Gastrocnemius medialis (tissue), 4 donors: ENCODE measurements at regions not wholly inside any gene's neighbourhood (a gene's known extent, or its start where the extent isn't known, plus 50 kb on each side); places are given as distances from the start of the nearest gene placed in this dataset.

Experiments used
- ATAC-seq, 2 donors: fragments of 150-250 bp; one replicate each; pipeline ENCODE4 v1.9.1; 2016
- DNase-seq, 2 donors: peaks; one replicate each; pipeline ENCODE4 v3.0.0-alpha.2; 2019
- H3K27ac ChIP-seq, 4 donors: fragments of 200-600 bp; sonication (generic); 1 replicate in 1 of 4; 2 replicates in 3 of 4; pipeline ENCODE4 v1.5.1; 2016 to 2018; ENCODE audit warnings: mild to moderate bottlenecking in 2 of 4, moderate library complexity in 1 of 4
- H3K27me3 ChIP-seq, 3 donors: fragments of 200-600 bp; sonication (generic) in 2 of 3; 1 replicate in 1 of 3; 2 replicates in 2 of 3; pipeline versions ENCODE4 v1.5.1 to v1.6.0; 2016 to 2019; ENCODE audit warnings: mild to moderate bottlenecking in 1 of 3, moderate library complexity in 1 of 3
- H3K36me3 ChIP-seq, 2 donors: fragments of 200-600 bp; sonication (generic) in 1 of 2; one replicate each; pipeline ENCODE4 v1.5.1; 2017 to 2018
- H3K4me1 ChIP-seq, 2 donors: fragments of 200-600 bp; sonication (generic) in 1 of 2; one replicate each; pipeline ENCODE4 v1.5.1; 2016 to 2017; ENCODE audit warnings: mild to moderate bottlenecking in 2 of 2
- H3K4me3 ChIP-seq, 4 donors: fragments of 200-600 bp; sonication (generic) in 3 of 4; 1 replicate in 1 of 4; 2 replicates in 3 of 4; pipeline ENCODE4 v1.5.1; 2016 to 2019; ENCODE audit warnings: mild to moderate bottlenecking in 2 of 4
- H3K9me3 ChIP-seq, 3 donors: fragments of 200-600 bp; sonication (generic) in 2 of 3; 1 replicate in 1 of 3; 2 replicates in 2 of 3; pipeline ENCODE4 v1.5.1; 2016 to 2019
- POLR2A ChIP-seq, 2 donors: fragments of 450-650 bp; IDR thresholded peaks; one replicate each; pipeline ENCODE4 v1.6.1; 2017; ENCODE audit warnings: antibody characterized with exemption in 2 of 2, mild to moderate bottlenecking in 2 of 2, moderate library complexity in 2 of 2
- in situ Hi-C, 4 donors: fragments of 200-750 bp; cut with MboI; loops; one replicate each; pipeline versions ENCODE4 v1.15.0 to v1.8.0; 2017; ENCODE audit warnings: low sequenced_read_pairs in 4 of 4
- intact Hi-C: fragments of 100-400 bp; cut with DNase I; formaldehyde crosslinking; loops from one replicate; pipeline ENCODE4 v1.15.1; 2023; ENCODE audit warnings: low total_unique reads
- TF ChIP-seq, protein P1 (sequence below), 5 experiments: fragments of 450-650 bp in 3 of 5; fragments of 200-600 bp in 2 of 5; sonication (generic) in 2 of 5; IDR thresholded peaks in 4 of 5; conservative IDR thresholded peaks in 1 of 5; 1 replicate in 4 of 5; 2 replicates in 1 of 5; pipeline ENCODE4 v1.5.1; 2016 to 2019; ENCODE audit warnings: antibody characterized with exemption in 5 of 5, mild to moderate bottlenecking in 3 of 5, moderate library complexity in 3 of 5

DNA sequence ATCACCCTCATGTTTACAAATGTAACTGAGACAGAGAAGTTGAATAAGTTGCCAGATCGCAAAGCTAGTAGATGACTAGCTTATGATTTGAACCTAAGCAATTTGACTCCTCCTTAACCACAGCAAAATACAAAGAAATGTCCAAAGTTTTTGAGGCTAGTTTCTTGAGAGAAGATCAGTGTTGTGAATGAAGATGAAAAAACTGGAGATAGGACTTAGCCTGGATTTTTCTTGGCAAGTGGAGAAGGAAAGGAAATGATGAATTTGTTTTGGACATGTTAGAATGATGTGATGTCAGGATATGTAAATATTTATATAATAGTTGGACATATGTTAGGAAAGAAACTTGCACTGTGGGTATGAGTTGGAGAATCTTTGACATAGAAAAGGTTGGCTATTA is 149.8 kb downstream of the LSMEM1 start:
- no peaks in the 10 kb centered on the region for H3K4me1 ChIP-seq
- H3K27me3 ChIP-seq, result no peaks in the 10 kb centered on the region
- no peaks in the 10 kb centered on the region for H3K36me3 ChIP-seq
- no peak overlapping the region for H3K4me3 ChIP-seq
- DNase-seq, result no peak
- in situ Hi-C loops, result no loop called here
- no peak overlapping the region for H3K27ac ChIP-seq
- no peak for ATAC-seq
- TF ChIP-seq, protein P1, sequence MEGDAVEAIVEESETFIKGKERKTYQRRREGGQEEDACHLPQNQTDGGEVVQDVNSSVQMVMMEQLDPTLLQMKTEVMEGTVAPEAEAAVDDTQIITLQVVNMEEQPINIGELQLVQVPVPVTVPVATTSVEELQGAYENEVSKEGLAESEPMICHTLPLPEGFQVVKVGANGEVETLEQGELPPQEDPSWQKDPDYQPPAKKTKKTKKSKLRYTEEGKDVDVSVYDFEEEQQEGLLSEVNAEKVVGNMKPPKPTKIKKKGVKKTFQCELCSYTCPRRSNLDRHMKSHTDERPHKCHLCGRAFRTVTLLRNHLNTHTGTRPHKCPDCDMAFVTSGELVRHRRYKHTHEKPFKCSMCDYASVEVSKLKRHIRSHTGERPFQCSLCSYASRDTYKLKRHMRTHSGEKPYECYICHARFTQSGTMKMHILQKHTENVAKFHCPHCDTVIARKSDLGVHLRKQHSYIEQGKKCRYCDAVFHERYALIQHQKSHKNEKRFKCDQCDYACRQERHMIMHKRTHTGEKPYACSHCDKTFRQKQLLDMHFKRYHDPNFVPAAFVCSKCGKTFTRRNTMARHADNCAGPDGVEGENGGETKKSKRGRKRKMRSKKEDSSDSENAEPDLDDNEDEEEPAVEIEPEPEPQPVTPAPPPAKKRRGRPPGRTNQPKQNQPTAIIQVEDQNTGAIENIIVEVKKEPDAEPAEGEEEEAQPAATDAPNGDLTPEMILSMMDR (IDR thresholded peaks at IDR 0.05 in 4 of 5, conservative IDR thresholded peaks at IDR 0.05 in 1 of 5), result no peak
- no peak for TF ChIP-seq POLR2A (IDR thresholded peaks at IDR 0.05)
- intact Hi-C loops, result no loop called here
- H3K9me3 ChIP-seq, result no peaks in the 10 kb centered on the region

DNA sequence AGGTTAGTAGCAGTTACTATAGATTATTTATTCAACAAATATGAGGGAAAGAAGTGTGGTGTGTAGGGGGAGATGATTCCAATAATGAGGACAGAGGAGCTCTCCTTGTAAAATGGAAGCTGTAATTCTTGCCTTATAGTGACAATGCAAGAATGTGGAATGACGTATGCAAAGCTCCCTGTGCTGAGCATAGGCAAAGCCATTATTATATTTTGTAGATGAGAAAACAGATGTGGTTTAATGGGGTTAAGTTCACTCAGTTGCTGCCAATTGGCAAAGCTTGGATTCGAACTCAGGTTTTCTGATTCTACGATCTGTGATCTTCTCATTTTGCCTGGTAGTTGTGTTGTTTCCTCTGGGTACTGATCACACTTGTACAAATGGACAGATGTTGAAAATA is 153.3 kb downstream of the LSMEM1 start:
- TF ChIP-seq, protein P1 (IDR thresholded peaks at IDR 0.05 in 4 of 5, conservative IDR thresholded peaks at IDR 0.05 in 1 of 5), result no peak
- no peak for TF ChIP-seq POLR2A (IDR thresholded peaks at IDR 0.05)
- no peak for ATAC-seq
- no peaks in the 10 kb centered on the region for H3K9me3 ChIP-seq
- no peak for DNase-seq
- H3K27me3 ChIP-seq, result no peaks in the 10 kb centered on the region
- in situ Hi-C loops (no loop called here), intact Hi-C loops (no loop called here)
- no peaks in the 10 kb centered on the region for H3K36me3 ChIP-seq
- H3K4me1 ChIP-seq, result no peaks in the 10 kb centered on the region
- H3K4me3 ChIP-seq, result no peak overlapping the region
- no peak overlapping the region for H3K27ac ChIP-seq

DNA sequence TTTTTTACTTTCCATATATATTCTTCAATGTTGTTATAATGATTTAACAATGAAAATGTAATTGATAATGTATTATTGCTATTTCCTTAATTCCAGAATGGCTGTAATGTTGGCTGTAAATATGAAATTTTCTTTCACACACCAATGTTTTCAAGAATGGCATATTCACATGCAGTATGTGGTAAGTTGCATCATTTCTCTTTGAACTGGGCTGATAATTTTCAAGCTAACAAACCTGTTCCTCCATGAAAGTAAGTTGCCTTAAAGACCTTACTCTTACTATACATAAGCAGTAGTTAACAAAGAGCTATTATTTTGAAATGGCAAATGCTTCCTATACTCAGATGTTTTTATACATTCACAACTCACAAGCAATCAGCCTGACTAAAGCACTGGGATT is 154.5 kb downstream of the TMEM168 start:
- H3K4me3 ChIP-seq, result no peak overlapping the region
- no peak overlapping the region for H3K27ac ChIP-seq
- H3K36me3 ChIP-seq, result no peaks in the 10 kb centered on the region
- no peaks in the 10 kb centered on the region for H3K9me3 ChIP-seq
- TF ChIP-seq, protein P1 (IDR thresholded peaks at IDR 0.05 in 4 of 5, conservative IDR thresholded peaks at IDR 0.05 in 1 of 5), result no peak
- in situ Hi-C loops (no loop called here), intact Hi-C loops (no loop called here)
- H3K27me3 ChIP-seq, result no peaks in the 10 kb centered on the region
- H3K4me1 ChIP-seq, result no peaks in the 10 kb centered on the region
- no peak for DNase-seq
- ATAC-seq, result no peak

DNA sequence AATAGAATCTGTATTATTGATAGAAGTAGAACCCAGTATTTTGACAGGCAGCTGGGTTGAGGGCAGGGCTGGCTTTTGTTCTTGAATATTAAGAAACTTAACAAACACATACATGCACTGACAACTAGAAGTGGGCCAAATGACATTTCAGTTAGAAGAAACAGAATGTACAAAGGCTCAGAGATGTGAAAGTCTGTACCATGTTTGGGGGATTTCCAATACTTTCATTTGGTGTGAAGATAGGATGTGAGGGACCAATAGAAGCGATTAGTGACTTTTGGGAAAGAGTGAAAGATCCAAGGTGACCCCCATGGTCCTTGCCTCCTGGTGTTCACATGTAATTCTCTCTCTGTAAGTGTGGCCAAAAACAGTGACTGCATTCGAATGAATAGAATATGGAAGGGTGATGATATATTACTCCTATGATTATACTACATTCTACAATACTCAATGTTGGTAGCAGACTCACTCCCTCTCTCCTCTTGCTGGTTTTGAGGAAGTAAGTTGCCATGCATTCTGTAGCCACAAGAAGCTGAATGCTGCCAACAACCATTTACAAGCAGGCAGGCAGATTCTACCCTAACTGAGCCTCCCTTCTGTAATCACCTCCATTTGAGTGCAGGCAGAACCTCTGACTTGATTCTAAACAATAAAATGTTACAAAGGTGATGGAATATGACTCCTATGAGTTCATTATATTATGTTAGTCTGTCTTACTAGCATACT is 151.4 kb downstream of the TMEM168 start:
- Histone ChIP-seq H3K4me3 (no peak overlapping the region), H3K9me3 (no peaks in the 10 kb centered on the region), H3K27me3 (no peaks in the 10 kb centered on the region), H3K27ac (no peak overlapping the region), H3K36me3 (no peaks in the 10 kb centered on the region), H3K4me1 (no peaks in the 10 kb centered on the region)
- intact Hi-C loops (no loop called here), in situ Hi-C loops (no loop called here)
- TF ChIP-seq, protein P1 (IDR thresholded peaks at IDR 0.05 in 4 of 5, conservative IDR thresholded peaks at IDR 0.05 in 1 of 5), result no peak
- no peak for TF ChIP-seq POLR2A (IDR thresholded peaks at IDR 0.05)
- DNase-seq, result no peak
- ATAC-seq, result no peak

DNA sequence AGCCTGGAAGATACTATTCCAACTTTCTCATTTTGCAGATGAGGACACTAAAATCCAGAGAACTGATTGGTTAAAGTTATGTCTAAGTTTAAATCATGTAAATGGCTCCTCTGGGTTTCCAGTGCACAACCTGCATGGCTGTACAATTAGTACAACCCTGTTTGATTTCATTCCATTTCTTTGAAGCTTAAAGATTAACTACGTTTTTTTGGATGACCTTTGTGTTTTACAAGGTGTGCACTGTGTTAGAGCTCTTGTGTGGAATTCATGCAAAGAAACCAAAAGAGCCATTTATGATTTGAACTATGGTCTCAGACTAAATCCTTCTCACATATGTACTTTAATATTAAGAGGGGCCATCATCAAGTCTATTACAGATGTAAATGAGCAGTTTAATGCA is 149.5 kb downstream of the TMEM168 start:
- intact Hi-C loops (no loop called here), in situ Hi-C loops (no loop called here)

More for the DNA sequence above, 149.5 kb downstream of the TMEM168 start:
- ATAC-seq (no peak), DNase-seq (no peak)
- H3K9me3 ChIP-seq, result no peaks in the 10 kb centered on the region
- H3K4me3 ChIP-seq, result no peak overlapping the region
- H3K36me3 ChIP-seq, result no peaks in the 10 kb centered on the region
- no peaks in the 10 kb centered on the region for H3K27me3 ChIP-seq
- no peak for TF ChIP-seq POLR2A (IDR thresholded peaks at IDR 0.05)
- TF ChIP-seq, protein P1 (IDR thresholded peaks at IDR 0.05 in 4 of 5, conservative IDR thresholded peaks at IDR 0.05 in 1 of 5), result no peak
- H3K4me1 ChIP-seq, result no peaks in the 10 kb centered on the region
- no peak overlapping the region for H3K27ac ChIP-seq
